IPS-20b (cell line): ENCODE measurements at regions not wholly inside any gene's neighbourhood (a gene's known extent, or its start where the extent isn't known, plus 50 kb on each side); places are given as distances from the start of the nearest gene placed in this dataset.
"Not testable (repeated sequence)": the region's sequence is repeated elsewhere in the genome, so short reads cannot be mapped to it uniquely, and the experiment has no call there.

Experiments used
- H3K27ac ChIP-seq: one replicate; pipeline ENCODE4 v1.5.1; 2013; ENCODE audit warnings: low read length
- H3K27me3 ChIP-seq: 2 replicates; pipeline ENCODE4 v1.6.1; 2013; ENCODE audit warnings: mild to moderate bottlenecking, low read length, inconsistent platforms; ENCODE audit not compliant: insufficient read depth
- H3K36me3 ChIP-seq: 2 replicates; pipeline ENCODE4 v1.6.1; 2013; ENCODE audit warnings: low read depth, mild to moderate bottlenecking, inconsistent platforms, low read length, moderate library complexity; ENCODE audit not compliant: insufficient read depth
- H3K4me1 ChIP-seq: 2 replicates; pipeline ENCODE4 v1.6.1; 2013; ENCODE audit warnings: mild to moderate bottlenecking, control low read depth, inconsistent platforms, low read length, moderate library complexity; ENCODE audit not compliant: insufficient read depth
- H3K4me3 ChIP-seq: 2 replicates; pipeline ENCODE4 v1.5.1; 2013; ENCODE audit warnings: mild to moderate bottlenecking, low read length, inconsistent platforms
- H3K9ac ChIP-seq: 2 replicates; pipeline ENCODE4 v1.6.1; 2013; ENCODE audit warnings: low read depth, mild to moderate bottlenecking, inconsistent platforms, low read length, moderate library complexity
- H3K9me3 ChIP-seq: 2 replicates; pipeline ENCODE4 v1.6.1; 2013; ENCODE audit warnings: mild to moderate bottlenecking, low read depth, low read length, inconsistent platforms; ENCODE audit not compliant: insufficient read depth

DNA sequence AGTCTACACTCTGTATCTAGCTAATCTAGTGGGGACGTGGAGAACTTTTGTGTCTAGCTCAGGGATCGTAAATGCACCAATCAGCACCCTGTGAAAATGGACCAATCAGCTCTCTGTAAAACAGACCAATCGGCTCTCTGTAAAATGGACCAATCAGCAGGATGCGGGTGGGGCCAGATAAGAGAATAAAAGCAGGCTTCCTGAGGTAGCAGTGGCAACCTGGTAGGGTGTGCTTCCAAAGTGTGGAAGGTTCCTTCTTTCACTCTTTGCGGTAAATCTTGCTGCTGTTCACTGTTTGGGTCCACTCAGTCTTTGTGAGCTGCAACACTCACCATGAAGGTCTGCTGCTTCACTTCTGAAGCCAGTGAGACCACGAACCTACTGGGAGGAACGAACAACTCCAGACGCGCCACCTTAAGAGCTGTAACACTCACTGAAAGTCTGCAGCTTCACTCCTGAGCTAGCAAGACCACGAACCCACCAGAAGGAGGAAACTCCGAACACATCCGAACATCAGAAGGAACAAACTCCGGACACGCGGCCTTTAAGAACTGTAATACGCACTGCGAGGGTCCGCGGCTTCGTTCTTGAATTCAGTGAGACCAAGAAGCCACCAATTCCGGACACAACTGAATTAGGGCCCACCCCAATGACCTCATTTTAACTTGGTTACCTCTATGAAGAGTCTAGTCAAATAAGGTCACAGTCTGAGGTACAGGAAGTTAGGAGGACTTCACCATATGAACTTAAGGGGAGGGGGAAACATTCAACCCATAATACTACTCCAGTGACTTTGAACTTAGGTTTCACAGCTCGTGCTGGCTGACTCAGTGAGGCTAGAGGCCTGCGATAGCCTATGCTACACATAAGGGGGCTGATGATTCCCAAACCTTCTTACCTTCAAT, 59.8 kb upstream of the LPGAT1 start:
- H3K9me3 ChIP-seq, H3K9ac ChIP-seq, H3K36me3 ChIP-seq, H3K4me3 ChIP-seq, H3K27me3 ChIP-seq, H3K27ac ChIP-seq, H3K4me1 ChIP-seq: not testable (repeated sequence)

DNA sequence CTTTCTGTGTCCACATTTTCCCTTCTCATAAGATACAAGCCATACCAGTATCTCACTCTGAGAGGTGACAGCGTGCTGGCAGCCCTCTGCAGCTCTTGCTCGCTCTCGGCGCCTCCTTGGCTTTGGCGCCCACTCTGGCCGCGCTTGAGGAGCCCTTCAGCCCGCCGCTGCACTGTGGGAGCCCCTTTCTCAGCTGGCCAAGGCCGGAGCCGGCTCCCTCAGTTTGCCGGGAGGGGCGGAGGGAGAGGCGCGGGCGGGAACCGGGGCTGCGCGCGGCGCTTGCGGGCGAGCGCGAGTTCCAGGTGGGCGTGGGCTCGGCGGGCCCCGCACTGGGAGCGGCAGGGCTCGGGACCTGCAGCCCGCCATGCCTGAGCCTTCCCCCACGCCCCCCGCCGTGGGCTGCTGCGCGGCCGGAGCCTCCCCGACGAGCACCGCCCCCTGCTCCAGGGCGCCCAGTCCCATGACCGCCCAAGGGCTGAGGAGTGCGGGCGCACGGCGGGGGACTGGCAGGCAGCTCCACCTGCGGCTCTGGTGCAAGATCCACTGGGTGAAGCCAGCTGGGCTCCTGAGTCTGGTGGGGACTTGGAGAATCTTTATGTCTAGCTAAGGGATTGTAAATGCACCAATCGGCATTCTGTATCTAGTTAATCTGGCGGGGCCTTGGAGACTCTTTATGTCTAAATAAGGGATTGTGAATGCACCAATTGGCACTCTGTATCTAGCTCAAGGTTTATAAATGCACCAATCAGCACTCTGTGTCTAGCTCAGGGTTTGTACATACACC, 58.9 kb upstream of the LPGAT1 start:
- peak overlapping the region; percentile 52; the same call in 1 of the 2 replicates for H3K4me3 ChIP-seq
- H3K36me3 ChIP-seq = not testable (repeated sequence)
- peak overlapping the region; percentile 48; the same call in 1 of the 2 replicates for H3K9ac ChIP-seq

DNA sequence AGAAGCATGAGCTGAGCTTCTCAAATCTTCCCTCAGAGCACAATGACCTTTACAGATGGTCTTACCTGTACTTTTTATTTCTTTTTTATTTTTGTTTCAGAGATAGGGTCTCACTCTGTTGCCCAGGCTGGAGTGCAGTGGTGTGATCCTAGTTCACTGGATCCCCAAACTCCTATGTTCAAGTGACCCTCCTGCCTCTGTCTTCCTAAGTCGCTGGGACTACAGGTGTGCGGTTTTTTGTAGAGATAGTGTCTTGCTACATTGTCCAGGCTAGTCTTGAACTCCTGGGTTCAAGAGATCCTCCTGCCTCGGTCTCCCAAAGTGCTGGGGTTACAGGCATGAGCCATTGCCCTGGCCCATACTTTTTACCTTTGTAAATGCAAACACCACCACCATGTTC, 56.0 kb upstream of the LPGAT1 start:
- Histone ChIP-seq H3K27ac (no peak overlapping the region), H3K27me3 (peaks cover 8% of the 10 kb centered on the region; the same call in 1 of the 2 replicates), H3K9ac (no peak overlapping the region), H3K9me3 (no peaks in the 10 kb centered on the region), H3K4me3 (no peak overlapping the region), H3K4me1 (no peaks in the 10 kb centered on the region), H3K36me3 (no peaks in the 10 kb centered on the region)

More for the DNA sequence above, 58.9 kb upstream of the LPGAT1 start:
- not testable (repeated sequence) for H3K9me3 ChIP-seq, H3K4me1 ChIP-seq, H3K27me3 ChIP-seq, H3K27ac ChIP-seq

DNA sequence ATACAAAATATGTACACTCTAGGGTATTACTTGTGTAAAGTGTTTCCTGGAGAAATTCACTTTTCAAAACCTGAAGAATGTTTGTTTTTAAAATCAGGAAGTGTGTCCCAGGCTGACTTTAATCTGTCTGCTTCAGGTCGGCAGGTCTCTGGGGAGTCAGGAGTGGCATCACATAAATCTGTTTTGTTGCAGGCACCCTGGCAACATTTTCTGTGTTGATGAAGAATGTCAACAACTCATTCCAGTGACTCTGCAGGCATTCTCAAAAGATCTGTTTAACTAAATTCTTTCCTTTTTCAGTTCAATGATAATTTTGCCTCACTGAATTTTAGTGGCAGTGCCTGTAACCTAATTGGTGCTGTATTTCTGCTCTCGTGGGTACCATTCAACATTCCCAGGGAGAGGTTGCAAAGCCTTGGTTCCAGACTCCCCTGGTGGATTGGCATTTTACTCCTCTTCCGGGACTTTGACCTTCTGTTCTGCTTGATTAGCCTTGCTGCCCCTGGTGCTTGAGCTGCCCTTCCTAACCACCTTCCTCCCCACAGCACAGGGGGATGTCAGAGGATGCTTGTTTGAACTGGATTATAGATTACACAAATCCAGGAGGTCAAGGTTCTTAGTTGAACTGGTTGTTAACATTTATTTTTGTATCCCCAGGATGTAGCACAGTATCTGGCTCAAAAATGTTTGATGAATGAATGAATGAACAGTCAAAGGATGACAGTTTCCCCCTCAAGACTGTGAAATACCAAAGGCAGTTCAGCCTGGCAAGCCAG, 55.4 kb upstream of the LPGAT1 start:
- H3K9ac ChIP-seq = no peak overlapping the region
- H3K27me3 ChIP-seq = peaks cover 8% of the 10 kb centered on the region; the same call in 1 of the 2 replicates
- H3K27ac ChIP-seq = no peak overlapping the region
- no peaks in the 10 kb centered on the region for H3K4me1 ChIP-seq
- no peaks in the 10 kb centered on the region; the same call in 1 of the 2 replicates for H3K9me3 ChIP-seq
- no peaks in the 10 kb centered on the region for H3K36me3 ChIP-seq
- no peak overlapping the region for H3K4me3 ChIP-seq

DNA sequence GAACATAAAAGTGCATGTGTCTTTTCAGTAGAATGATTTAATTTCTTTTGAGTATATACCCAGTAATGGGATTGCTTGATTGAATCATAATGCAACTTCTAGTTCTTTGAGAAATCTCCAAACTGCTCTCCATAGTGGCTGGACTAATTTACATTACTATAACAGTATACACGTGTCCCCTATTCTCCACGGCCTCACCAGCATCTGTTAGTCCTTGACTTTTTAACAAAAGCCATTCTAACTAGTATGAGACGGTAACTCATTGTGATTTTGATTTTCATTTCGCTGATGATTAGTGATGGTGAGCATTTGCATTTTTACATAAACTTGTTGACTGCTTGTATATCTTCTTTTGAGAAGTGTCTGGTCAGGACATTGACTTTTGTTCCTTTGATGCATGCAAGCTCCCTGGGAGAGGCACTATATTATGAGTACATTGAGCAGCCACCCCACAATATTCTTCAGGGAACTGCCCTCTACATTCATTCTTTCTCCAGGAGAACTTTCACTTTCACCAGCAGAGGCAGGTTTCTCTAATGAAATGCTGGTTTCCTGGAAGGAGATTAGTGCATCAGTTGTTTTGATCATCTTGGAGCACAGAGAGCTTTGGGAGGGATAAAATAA, 51.9 kb upstream of the LPGAT1 start:
- no peaks in the 10 kb centered on the region; the same call in 1 of the 2 replicates for H3K9me3 ChIP-seq
- H3K27me3 ChIP-seq = no peaks in the 10 kb centered on the region
- no peaks in the 10 kb centered on the region for H3K4me1 ChIP-seq
- H3K9ac ChIP-seq = no peak overlapping the region
- H3K4me3 ChIP-seq = no peak overlapping the region
- no peak overlapping the region for H3K27ac ChIP-seq
- H3K36me3 ChIP-seq = no peaks in the 10 kb centered on the region
